ENCODE measurements at regions not wholly inside any gene's neighbourhood (a gene's known extent, or its start where the extent isn't known, plus 50 kb on each side); places are given as distances from the start of the nearest gene placed in this dataset.

DNA sequence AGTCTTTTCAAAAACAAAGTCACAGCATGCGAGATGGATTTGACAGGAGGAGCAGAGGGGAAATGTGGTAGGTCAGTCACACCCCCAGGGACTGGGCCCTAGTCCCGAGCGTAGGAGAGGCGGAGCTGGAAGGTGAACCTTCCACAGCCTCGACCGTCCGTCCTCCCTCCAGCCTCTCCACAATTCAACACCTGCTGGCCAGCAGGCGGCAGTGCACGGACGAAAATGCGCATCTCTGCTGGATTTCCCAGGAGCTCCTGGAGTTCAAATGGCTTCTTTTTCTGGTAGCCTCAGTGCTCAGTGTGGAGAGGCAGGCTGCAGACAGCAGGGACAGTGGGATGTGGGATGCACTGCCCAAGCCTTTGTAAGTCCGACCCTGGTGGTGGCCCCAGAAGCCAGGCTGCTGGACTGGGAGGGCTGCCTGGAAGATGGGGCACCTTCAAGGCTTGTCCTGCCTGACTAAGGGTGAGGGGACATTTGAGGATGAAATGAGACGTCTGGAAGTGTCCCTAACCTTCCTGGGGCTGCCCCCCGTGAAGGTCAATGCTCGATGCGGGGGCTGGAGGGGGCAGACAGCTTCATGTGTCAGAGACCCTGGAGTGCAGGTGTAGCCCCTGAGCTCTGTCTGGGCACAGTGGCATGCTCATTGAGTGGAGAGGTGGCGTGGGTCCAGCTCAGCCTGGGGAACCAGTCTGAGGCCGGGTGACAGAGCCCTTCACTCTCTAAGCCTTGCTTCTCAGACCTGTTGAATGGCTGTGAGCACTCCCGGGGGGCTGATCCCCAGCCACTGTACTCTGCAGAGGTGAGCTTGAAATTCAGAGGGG is 189.5 kb downstream of the TFCP2L1 start:
- TF ChIP-seq, protein P1, sequence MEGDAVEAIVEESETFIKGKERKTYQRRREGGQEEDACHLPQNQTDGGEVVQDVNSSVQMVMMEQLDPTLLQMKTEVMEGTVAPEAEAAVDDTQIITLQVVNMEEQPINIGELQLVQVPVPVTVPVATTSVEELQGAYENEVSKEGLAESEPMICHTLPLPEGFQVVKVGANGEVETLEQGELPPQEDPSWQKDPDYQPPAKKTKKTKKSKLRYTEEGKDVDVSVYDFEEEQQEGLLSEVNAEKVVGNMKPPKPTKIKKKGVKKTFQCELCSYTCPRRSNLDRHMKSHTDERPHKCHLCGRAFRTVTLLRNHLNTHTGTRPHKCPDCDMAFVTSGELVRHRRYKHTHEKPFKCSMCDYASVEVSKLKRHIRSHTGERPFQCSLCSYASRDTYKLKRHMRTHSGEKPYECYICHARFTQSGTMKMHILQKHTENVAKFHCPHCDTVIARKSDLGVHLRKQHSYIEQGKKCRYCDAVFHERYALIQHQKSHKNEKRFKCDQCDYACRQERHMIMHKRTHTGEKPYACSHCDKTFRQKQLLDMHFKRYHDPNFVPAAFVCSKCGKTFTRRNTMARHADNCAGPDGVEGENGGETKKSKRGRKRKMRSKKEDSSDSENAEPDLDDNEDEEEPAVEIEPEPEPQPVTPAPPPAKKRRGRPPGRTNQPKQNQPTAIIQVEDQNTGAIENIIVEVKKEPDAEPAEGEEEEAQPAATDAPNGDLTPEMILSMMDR (IDR thresholded peaks at IDR 0.05; ENCODE audit: insufficient read depth, low read depth, low read length), result peak; percentile 78
- peaks cover 12% of the 10 kb centered on the region for H3K27me3 ChIP-seq (ENCODE audit: control insufficient read depth, insufficient read depth, low read length)
- H3K36me3 ChIP-seq (ENCODE audit: control insufficient read depth, insufficient read depth, low read length), result no peaks in the 10 kb centered on the region
- POLR2A ChIA-PET, result interaction anchor here (0.6 to 0.7 kb wide), 2 partner anchors 439 to 936 kb away, joined by 3 to 4 read pairs; no protein-coding TSS in a partner anchor
- CTCF ChIA-PET, result interaction anchor here (0.6 to 14.5 kb wide), 15 partner anchors 8 to 974 kb away, joined by 3 to 163 read pairs (median 4); no protein-coding TSS in a partner anchor
- DNase-seq (ENCODE audit: low read depth), result no peak
- no peak overlapping the region for H3K4me3 ChIP-seq (ENCODE audit: low read depth, low read length)

DNA sequence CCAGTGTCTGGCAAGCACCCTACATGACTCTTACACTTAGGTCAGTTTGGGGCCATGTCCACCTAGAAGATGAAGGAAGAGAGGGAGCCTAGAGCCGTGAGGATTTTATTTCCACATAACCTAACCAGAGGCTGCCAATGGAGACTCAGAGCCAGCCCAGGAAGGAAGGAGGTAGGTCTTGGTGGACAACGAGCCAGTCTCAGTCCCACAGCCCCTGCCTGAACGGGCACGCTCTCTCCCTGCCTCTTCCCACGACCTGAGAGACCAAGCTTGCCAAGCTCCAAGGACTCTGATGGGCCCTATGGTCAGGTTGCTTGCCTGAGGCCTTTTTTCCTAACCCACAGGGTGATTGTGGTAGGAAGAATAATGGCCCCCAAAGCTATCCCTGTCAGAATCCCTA is 188.4 kb downstream of the TFCP2L1 start:
- no peak for DNase-seq (ENCODE audit: low read depth)
- Histone ChIP-seq H3K27me3 (ENCODE audit: control insufficient read depth, insufficient read depth, low read length) (peaks cover 17% of the 10 kb centered on the region), H3K4me3 (ENCODE audit: low read depth, low read length) (no peak overlapping the region), H3K36me3 (ENCODE audit: control insufficient read depth, insufficient read depth, low read length) (no peaks in the 10 kb centered on the region)
- TF ChIP-seq, protein P1 (IDR thresholded peaks at IDR 0.05; ENCODE audit: insufficient read depth, low read depth, low read length), result no peak
- POLR2A ChIA-PET, result no interaction called here
- CTCF ChIA-PET, result interaction anchor here (1.9 to 14.5 kb wide), 3 partner anchors 9 to 260 kb away, joined by 13 to 163 read pairs (median 60); no protein-coding TSS in a partner anchor

DNA sequence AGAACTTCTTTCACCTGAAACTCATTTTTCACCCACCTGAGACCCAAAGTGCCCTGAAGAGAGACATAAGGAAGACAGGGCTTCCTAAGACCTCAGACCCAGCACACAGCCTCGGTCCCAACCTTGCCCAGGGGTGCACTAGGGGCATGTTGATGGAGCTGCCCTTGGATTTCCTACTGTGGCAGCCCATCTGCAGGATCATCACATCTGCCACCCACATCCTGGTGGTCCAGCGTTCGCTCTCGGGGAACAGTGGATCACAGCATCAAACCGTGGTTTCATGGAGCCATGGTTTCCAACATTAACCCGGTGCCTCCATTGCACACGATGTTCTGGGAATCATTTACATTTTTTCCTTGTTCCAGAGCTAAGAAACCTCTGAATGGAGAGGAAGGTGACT is 186.4 kb downstream of the TFCP2L1 start:
- H3K27me3 ChIP-seq (ENCODE audit: control insufficient read depth, insufficient read depth, low read length), result peaks cover 17% of the 10 kb centered on the region
- H3K36me3 ChIP-seq (ENCODE audit: control insufficient read depth, insufficient read depth, low read length), result no peaks in the 10 kb centered on the region
- DNase-seq (ENCODE audit: low read depth), result no peak
- TF ChIP-seq, protein P1 (IDR thresholded peaks at IDR 0.05; ENCODE audit: insufficient read depth, low read depth, low read length), result no peak
- CTCF ChIA-PET, result interaction anchor here (0.8 to 14.5 kb wide), 2 partner anchors 15 to 16 kb away, joined by 3 to 163 read pairs; no protein-coding TSS in a partner anchor
- H3K4me3 ChIP-seq (ENCODE audit: low read depth, low read length), result no peak overlapping the region
- POLR2A ChIA-PET, result no interaction called here

DNA sequence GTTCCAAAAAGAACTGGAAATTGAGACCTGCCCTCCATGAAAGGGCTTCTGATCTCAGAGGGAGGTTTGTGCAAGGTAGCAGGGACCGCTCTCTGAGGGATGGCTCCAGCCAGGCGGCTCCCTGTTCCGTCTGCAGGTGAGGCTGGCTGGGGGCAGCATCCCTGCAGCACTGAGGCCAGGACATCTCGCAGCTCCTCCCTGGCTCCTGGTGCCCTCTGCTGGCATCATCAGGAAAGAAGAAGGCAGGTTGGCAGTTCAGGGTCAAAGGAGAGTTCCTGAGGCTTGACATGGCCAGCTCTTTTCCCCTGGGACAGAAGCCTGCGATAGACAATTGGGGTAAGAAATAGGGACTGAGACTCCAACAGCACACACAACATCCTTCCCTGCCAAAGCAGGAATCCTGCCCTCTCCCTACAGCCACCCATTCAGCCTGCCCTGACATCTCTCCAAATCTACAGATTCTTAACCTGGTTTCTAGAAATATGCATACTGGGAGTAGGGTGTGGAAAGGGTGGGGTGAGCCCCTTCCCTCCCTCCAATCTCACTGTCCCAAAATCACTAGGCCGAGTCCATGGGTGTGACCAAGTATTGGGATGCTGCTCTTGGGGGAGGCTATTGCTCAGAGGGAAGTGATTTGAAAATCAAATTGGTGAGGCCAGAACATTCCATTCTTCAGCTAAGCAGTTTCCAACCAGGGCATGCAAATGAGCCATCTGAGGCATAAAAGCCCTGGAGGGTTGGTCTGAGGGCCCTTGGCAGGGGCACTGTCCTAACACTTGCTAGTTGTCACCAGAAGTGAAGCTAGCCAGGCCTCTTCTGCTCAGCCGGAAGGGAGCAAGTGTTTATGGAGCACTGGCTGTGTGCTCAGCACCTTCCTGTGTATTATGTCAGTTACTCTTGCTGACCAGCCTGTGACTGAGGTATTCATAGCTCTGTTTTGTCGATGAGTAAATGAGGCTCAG is 185.4 kb downstream of the TFCP2L1 start:
- no peak overlapping the region for H3K4me3 ChIP-seq (ENCODE audit: low read depth, low read length)
- no peaks in the 10 kb centered on the region for H3K36me3 ChIP-seq (ENCODE audit: control insufficient read depth, insufficient read depth, low read length)
- TF ChIP-seq, protein P1 (IDR thresholded peaks at IDR 0.05; ENCODE audit: insufficient read depth, low read depth, low read length), result peak; percentile 57
- ChIA-PET CTCF (interaction anchor here (1.1 to 14.5 kb wide), 4 partner anchors 7 to 260 kb away, joined by 3 to 163 read pairs (median 4); no protein-coding TSS in a partner anchor), POLR2A (no interaction called here)
- no peak for DNase-seq (ENCODE audit: low read depth)
- H3K27me3 ChIP-seq (ENCODE audit: control insufficient read depth, insufficient read depth, low read length), result peaks cover 17% of the 10 kb centered on the region

Data from BJ (cell line).